Keratinocyte (primary cell): ENCODE measurements at regions not wholly inside any gene's neighbourhood (a gene's known extent, or its start where the extent isn't known, plus 50 kb on each side); places are given as distances from the start of the nearest gene placed in this dataset.

Source experiments
- DNase-seq: peaks from one replicate; pipeline ENCODE4 v3.0.0-alpha.2; 2011; ENCODE audit warnings: low read depth, missing footprints, low spot score
- FAIRE-seq: peaks from 2 replicates; lab custom pipeline; 2011; peaks lifted over from hg19 to GRCh38; lab: Jason Lieb, UNC
- H2AFZ ChIP-seq: 2 replicates; pipeline ENCODE4 v1.6.0; 2012; ENCODE audit warnings: low read length, control low read depth, inconsistent platforms; ENCODE audit not compliant: control insufficient read depth
- H3K27ac ChIP-seq: 2 replicates; pipeline ENCODE4 v1.5.1; 2011; ENCODE audit warnings: low read length; ENCODE audit not compliant: control insufficient read depth, insufficient read depth
- H3K27me3 ChIP-seq: 3 replicates; pipeline ENCODE4 v1.6.0; 2011; ENCODE audit warnings: low read length; ENCODE audit not compliant: control insufficient read depth, insufficient read depth; ENCODE audit errors: extremely low read depth
- H3K36me3 ChIP-seq, 2 experiments: 2 replicates in 1 of 2; 3 replicates in 1 of 2; pipeline ENCODE4 v1.5.1; 2011; ENCODE audit warnings: low read length in 2 of 2, mild to moderate bottlenecking in 1 of 2; ENCODE audit not compliant: control insufficient read depth in 2 of 2, insufficient read depth in 2 of 2; ENCODE audit errors: extremely low read depth in 1 of 2
- H3K4me1 ChIP-seq: 3 replicates; pipeline ENCODE4 v1.5.1; 2011; ENCODE audit warnings: low read length; ENCODE audit not compliant: control insufficient read depth, insufficient read depth; ENCODE audit errors: extremely low read depth
- H3K4me2 ChIP-seq: 3 replicates; pipeline ENCODE4 v1.6.0; 2011; ENCODE audit warnings: low read depth, low read length; ENCODE audit not compliant: control insufficient read depth, insufficient read depth; ENCODE audit errors: extremely low read depth
- H3K4me3 ChIP-seq, 3 experiments: fragments of 200-600 bp in 1 of 3; sonication (generic) in 1 of 3; 2 replicates in 2 of 3; 3 replicates in 1 of 3; pipeline ENCODE4 v1.5.1; 2011 to 2016; ENCODE audit warnings: low read length in 3 of 3, mild to moderate bottlenecking in 3 of 3, control low read depth in 2 of 3, inconsistent platforms in 1 of 3, low read depth in 1 of 3, mixed read lengths in 1 of 3, mixed run types in 1 of 3, moderate library complexity in 1 of 3; ENCODE audit not compliant: control insufficient read depth in 2 of 3, insufficient read depth in 2 of 3; ENCODE audit errors: extremely low read depth in 1 of 3
- H3K79me2 ChIP-seq: 2 replicates; pipeline ENCODE4 v1.6.0; 2012; ENCODE audit warnings: low read length; ENCODE audit not compliant: control insufficient read depth, insufficient read depth
- H3K9ac ChIP-seq: 3 replicates; pipeline ENCODE4 v1.6.0; 2011; ENCODE audit warnings: low read length; ENCODE audit not compliant: control insufficient read depth, insufficient read depth; ENCODE audit errors: extremely low read depth
- H3K9me1 ChIP-seq: 3 replicates; pipeline ENCODE4 v1.6.0; 2011; ENCODE audit warnings: low read length; ENCODE audit not compliant: control insufficient read depth, insufficient read depth; ENCODE audit errors: extremely low read depth
- H3K9me3 ChIP-seq: 2 replicates; pipeline ENCODE4 v1.5.1; 2012; ENCODE audit warnings: low read depth, low read length; ENCODE audit not compliant: control insufficient read depth
- H4K20me1 ChIP-seq: 3 replicates; pipeline ENCODE4 v1.6.0; 2011; ENCODE audit warnings: low read length; ENCODE audit not compliant: control insufficient read depth, insufficient read depth; ENCODE audit errors: extremely low read depth
- CTCF ChIP-seq, 3 experiments: IDR thresholded peaks in 1 of 3; conservative IDR thresholded peaks in 1 of 3; optimal IDR thresholded peaks in 1 of 3; 2 replicates in 2 of 3; 3 replicates in 1 of 3; pipeline versions ENCODE3 to v1.5.1; 2011; ENCODE audit warnings: low read length in 3 of 3, mild to moderate bottlenecking in 3 of 3, moderate library complexity in 2 of 3, control low read depth in 1 of 3, inconsistent platforms in 1 of 3; ENCODE audit not compliant: insufficient read depth in 2 of 3; ENCODE audit errors: extremely low read depth in 1 of 3
- EZH2 ChIP-seq: IDR thresholded peaks from one replicate; pipeline ENCODE4 v1.6.1; 2012; ENCODE audit warnings: inconsistent platforms, mild to moderate bottlenecking, low read length, moderate library complexity
- dilution Hi-C: fragments of 300-500 bp; cut with MboI; formaldehyde crosslinking; loops from one replicate; pipeline ENCODE4 v1.7.0; 2020; ENCODE audit warnings: low sequenced_read_pairs; ENCODE audit not compliant: extremely low pct_ligation_motif_present

GRCh38 chr14:83347874-83348273 is 1814.2 kb upstream of the SEL1L start:
- dilution Hi-C loops = no loop called here
- no peak overlapping the region for H3K4me2 ChIP-seq
- H2AFZ ChIP-seq = no peak overlapping the region
- DNase-seq = no peak
- H3K9me1 ChIP-seq = no peaks in the 10 kb centered on the region
- TF ChIP-seq CTCF (optimal IDR thresholded peaks at IDR 0.05 in 1 of 3, IDR thresholded peaks at IDR 0.05 in 1 of 3, conservative IDR thresholded peaks at IDR 0.05 in 1 of 3; ENCODE audit: extremely low read depth in 1 of 3, insufficient read depth in 2 of 3, low read length in 3 of 3) (no peak), EZH2 (no peak)
- H4K20me1 ChIP-seq = no peaks in the 10 kb centered on the region
- no peaks in the 10 kb centered on the region for H3K79me2 ChIP-seq
- H3K4me3 ChIP-seq = no peak overlapping the region
- H3K9me3 ChIP-seq = no peaks in the 10 kb centered on the region
- no peak for FAIRE-seq
- no peak overlapping the region for H3K9ac ChIP-seq
- H3K36me3 ChIP-seq = no peaks in the 10 kb centered on the region
- H3K27ac ChIP-seq = no peak overlapping the region
- no peaks in the 10 kb centered on the region for H3K27me3 ChIP-seq
- H3K4me1 ChIP-seq = no peaks in the 10 kb centered on the region

GRCh38 chr14:83355609-83356008 is 1822.0 kb upstream of the SEL1L start:
- Histone ChIP-seq H3K4me1 (no peaks in the 10 kb centered on the region), H3K9ac (no peak overlapping the region), H3K9me1 (no peaks in the 10 kb centered on the region), H3K27me3 (no peaks in the 10 kb centered on the region), H3K9me3 (no peaks in the 10 kb centered on the region), H3K4me2 (no peak overlapping the region), H2AFZ (no peak overlapping the region), H3K27ac (no peak overlapping the region), H4K20me1 (no peaks in the 10 kb centered on the region), H3K36me3 (no peaks in the 10 kb centered on the region), H3K79me2 (no peaks in the 10 kb centered on the region), H3K4me3 (no peak overlapping the region)
- dilution Hi-C loops = no loop called here
- DNase-seq (no peak), FAIRE-seq (no peak)
- TF ChIP-seq EZH2 (no peak), CTCF (optimal IDR thresholded peaks at IDR 0.05 in 1 of 3, IDR thresholded peaks at IDR 0.05 in 1 of 3, conservative IDR thresholded peaks at IDR 0.05 in 1 of 3; ENCODE audit: extremely low read depth in 1 of 3, insufficient read depth in 2 of 3, low read length in 3 of 3) (no peak)
